Iris pigment epithelial cell (primary cell): ENCODE measurements at regions not wholly inside any gene's neighbourhood (a gene's known extent, or its start where the extent isn't known, plus 50 kb on each side); places are given as distances from the start of the nearest gene placed in this dataset.

Experiments used
- DNase-seq: peaks from one replicate; pipeline ENCODE4 v3.0.0-alpha.2; 2011; ENCODE audit warnings: low read depth

- no peak for DNase-seq
Observed at GRCh38 chr20:58162986-58163385, 65.5 kb downstream of the ANKRD60 start.

- DNase-seq, result no peak
Observed at GRCh38 chr20:58161192-58161591, 67.3 kb downstream of the ANKRD60 start.

- DNase-seq, result peak; percentile 71
Observed at GRCh38 chr20:58160451-58161061, 67.9 kb downstream of the ANKRD60 start.

- DNase-seq, result no peak
Observed at GRCh38 chr20:58155148-58155925, 73.1 kb downstream of the ANKRD60 start.

- no peak for DNase-seq
Observed at GRCh38 chr20:58154113-58154512, 74.3 kb downstream of the ANKRD60 start.

GRCh38 chr20:58153121-58153520, 75.3 kb downstream of the ANKRD60 start:
- DNase-seq, result no peak

GRCh38 chr20:58150772-58151171, 77.7 kb downstream of the ANKRD60 start:
- DNase-seq, result no peak

GRCh38 chr20:58149437-58150091, 78.9 kb downstream of the ANKRD60 start:
- no peak for DNase-seq

GRCh38 chr20:58148891-58149290, 79.6 kb downstream of the ANKRD60 start:
- DNase-seq, result no peak

GRCh38 chr20:58147628-58148370, 80.7 kb downstream of the ANKRD60 start:
- no peak for DNase-seq

- DNase-seq, result no peak
Observed at GRCh38 chr20:58146746-58147140, 81.7 kb downstream of the ANKRD60 start.

- no peak for DNase-seq
Observed at GRCh38 chr20:58146081-58146745, 82.2 kb downstream of the ANKRD60 start.

- DNase-seq, result no peak
Observed at GRCh38 chr20:58145506-58146080, 82.9 kb downstream of the ANKRD60 start.

- DNase-seq, result no peak
Observed at GRCh38 chr20:58144096-58144495, 84.4 kb downstream of the ANKRD60 start.

GRCh38 chr20:58143531-58143930, 84.9 kb downstream of the ANKRD60 start:
- DNase-seq, result no peak

GRCh38 chr20:58142843-58143185, 85.6 kb downstream of the ANKRD60 start:
- no peak for DNase-seq

- no peak for DNase-seq
Observed at GRCh38 chr20:58141971-58142842, 86.2 kb downstream of the ANKRD60 start.

- DNase-seq, result no peak
Observed at GRCh38 chr20:58141496-58141895, 87.0 kb downstream of the ANKRD60 start.

GRCh38 chr20:58140787-58141425, 87.5 kb downstream of the ANKRD60 start:
- DNase-seq, result no peak
